ENCODE measurements at regions not wholly inside any gene's neighbourhood (a gene's known extent, or its start where the extent isn't known, plus 50 kb on each side); places are given as distances from the start of the nearest gene placed in this dataset.

DNA sequence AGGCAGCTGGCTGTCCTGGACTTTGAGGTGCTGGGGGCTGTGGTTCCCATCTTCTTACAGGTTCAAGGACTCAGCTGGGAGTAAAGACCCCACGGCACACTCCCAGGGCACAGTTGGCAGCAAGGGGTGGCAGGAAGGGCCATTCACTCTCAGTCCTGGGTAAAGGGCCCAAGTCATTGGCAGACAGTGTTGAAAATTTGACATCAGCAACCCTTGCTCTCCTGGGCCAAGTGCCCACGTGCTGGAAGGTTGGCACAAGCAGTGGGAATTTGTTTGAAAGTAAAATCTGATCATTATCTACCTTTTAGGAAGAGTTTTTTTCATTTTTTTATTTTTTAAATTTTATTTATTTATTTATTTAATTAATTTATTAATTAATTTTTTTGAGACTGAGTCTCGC, 241.6 kb upstream of the MKI67 start:
- Histone ChIP-seq H3K4me3 (no peak overlapping the region), H3K27ac (no peak overlapping the region), H3K27me3 (peaks cover 0 to 18% (median 0%) of the 10 kb centered on the region in 3 donors), H3K9me3 (no peaks in the 10 kb centered on the region), H3K4me1 (peaks cover 0 to 13% (median 0%) of the 10 kb centered on the region in 4 donors), H3K36me3 (no peaks in the 10 kb centered on the region)
- DNase-seq, result no peak
- TF ChIP-seq POLR2AphosphoS5 (IDR thresholded peaks at IDR 0.05), result no peak
- TF ChIP-seq CTCF (IDR thresholded peaks at IDR 0.05), result no peak
- no peak for TF ChIP-seq EP300 (IDR thresholded peaks at IDR 0.05)
- WGBS, 2 donors, result 61 to 78% methylated on average over 3 of the region's 3 CpGs
- intact Hi-C loops (cut with DNase I), result no loop called here

DNA sequence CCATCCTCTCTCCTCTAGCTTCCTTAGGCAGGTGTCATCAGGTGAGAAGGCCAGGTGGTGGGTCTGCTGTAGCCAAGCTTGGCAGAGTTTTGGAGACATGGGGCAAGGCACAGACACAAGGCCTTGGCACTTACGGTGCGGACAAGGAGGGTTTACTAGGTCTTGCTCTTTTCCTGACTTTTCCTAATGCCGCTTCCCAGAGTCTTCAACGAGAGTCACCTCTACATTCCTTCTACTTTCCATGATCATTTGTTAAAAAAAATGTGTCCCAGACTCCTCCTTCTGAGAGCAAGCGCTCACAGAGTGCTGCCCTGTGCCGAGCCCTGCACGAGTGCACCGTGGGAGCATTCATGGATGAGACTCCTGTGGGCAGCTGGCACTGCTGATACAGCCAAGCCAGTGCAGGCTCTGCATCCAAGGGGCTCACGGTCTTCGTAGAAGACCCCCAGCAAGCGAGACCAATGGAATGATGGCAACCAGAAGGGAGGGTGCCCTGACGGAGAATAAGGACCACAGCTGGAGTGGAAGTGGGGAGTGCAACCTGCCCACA, 243.0 kb upstream of the MKI67 start:
- intact Hi-C loops (cut with DNase I), result no loop called here
- Histone ChIP-seq H3K27me3 (peaks cover 0 to 18% (median 0%) of the 10 kb centered on the region in 3 donors), H3K9me3 (no peaks in the 10 kb centered on the region), H3K36me3 (no peaks in the 10 kb centered on the region), H3K27ac (no peak overlapping the region), H3K4me1 (peaks cover 0 to 13% (median 0%) of the 10 kb centered on the region in 4 donors), H3K4me3 (no peak overlapping the region)
- TF ChIP-seq POLR2A (IDR thresholded peaks at IDR 0.05) (no peak), EP300 (IDR thresholded peaks at IDR 0.05) (no peak), POLR2AphosphoS5 (IDR thresholded peaks at IDR 0.05) (no peak), CTCF (IDR thresholded peaks at IDR 0.05) (no peak)
- WGBS, 2 donors, result 87 to 92% methylated on average over 12 of the region's 12 CpGs
- no peak for DNase-seq

DNA sequence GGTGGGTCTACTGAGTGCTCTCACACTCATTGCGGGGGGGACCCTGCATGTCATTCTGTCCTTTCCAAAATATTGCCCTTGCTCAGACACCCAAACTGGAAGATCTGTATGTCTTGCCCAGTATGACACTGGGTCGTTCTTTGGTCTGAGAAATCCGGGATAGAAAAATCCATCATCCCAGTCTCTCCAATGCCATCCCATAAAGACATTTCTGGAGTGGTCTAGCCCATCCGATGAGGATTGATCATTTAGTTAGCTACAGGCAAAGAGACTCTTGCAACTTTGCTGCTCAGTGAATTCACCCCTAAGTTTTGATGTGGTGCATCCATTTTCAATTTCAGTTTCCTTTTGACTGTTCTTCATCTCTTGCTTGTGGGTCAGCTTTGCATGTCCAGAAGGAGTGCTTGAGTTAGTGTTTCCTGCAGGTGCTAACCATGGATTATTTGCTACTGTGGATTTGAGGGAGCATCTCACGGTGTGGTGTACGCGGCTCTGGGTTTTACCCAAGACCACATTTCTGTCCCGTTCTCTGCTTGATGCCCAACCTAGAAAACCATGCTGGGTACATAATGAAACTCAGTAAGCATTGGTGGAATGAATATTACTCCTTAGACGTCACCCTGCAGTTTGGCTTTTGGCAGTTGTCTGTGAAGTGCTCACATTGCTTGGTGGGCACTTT, 247.0 kb upstream of the MKI67 start:
- TF ChIP-seq EP300 (IDR thresholded peaks at IDR 0.05) (no peak), POLR2AphosphoS5 (IDR thresholded peaks at IDR 0.05) (no peak), CTCF (IDR thresholded peaks at IDR 0.05) (no peak), POLR2A (IDR thresholded peaks at IDR 0.05) (no peak)
- peaks cover 0 to 8% (median 0%) of the 10 kb centered on the region in 3 donors for H3K27me3 ChIP-seq
- 82 to 83% methylated on average over 9 of the region's 9 CpGs for WGBS, 2 donors
- no peaks in the 10 kb centered on the region for H3K9me3 ChIP-seq
- no peak overlapping the region for H3K27ac ChIP-seq
- H3K4me3 ChIP-seq, result no peak overlapping the region
- H3K36me3 ChIP-seq, result no peaks in the 10 kb centered on the region
- no peaks in the 10 kb centered on the region for H3K4me1 ChIP-seq
- no peak for DNase-seq
- intact Hi-C loops (cut with DNase I), result no loop called here

DNA sequence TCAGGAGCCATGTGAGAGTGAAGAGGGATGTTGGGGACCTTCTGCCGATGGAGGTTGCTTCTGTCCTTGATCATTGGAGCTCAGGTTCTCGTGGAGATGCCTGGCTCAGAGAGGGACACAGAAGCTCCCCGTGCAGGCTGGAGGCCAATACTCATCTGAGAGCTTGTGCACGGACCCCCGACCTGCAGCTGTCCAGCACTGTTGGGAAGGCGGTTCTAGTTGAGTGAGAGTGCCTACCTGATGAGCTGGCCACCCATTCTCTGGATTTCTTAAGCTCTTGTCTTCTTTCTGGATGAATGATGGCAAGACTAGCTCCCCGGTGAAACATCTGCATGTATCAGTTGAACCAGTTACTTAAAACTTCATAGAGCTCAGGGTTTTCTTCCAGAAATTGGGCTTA, 247.6 kb upstream of the MKI67 start:
- H3K36me3 ChIP-seq, result no peaks in the 10 kb centered on the region
- intact Hi-C loops (cut with DNase I), result no loop called here
- no peaks in the 10 kb centered on the region for H3K9me3 ChIP-seq
- H3K4me3 ChIP-seq, result no peak overlapping the region
- H3K4me1 ChIP-seq, result no peaks in the 10 kb centered on the region
- peaks cover 0 to 7% (median 0%) of the 10 kb centered on the region in 3 donors for H3K27me3 ChIP-seq
- TF ChIP-seq POLR2AphosphoS5 (IDR thresholded peaks at IDR 0.05) (no peak), CTCF (IDR thresholded peaks at IDR 0.05) (no peak)
- 76 to 87% methylated on average over 7 of the region's 7 CpGs for WGBS, 2 donors
- no peak for DNase-seq
- H3K27ac ChIP-seq, result no peak overlapping the region

GRCh38 chr10:128375171-128375570, 248.9 kb upstream of the MKI67 start:
- H3K27me3 ChIP-seq, result no peaks in the 10 kb centered on the region
- H3K4me1 ChIP-seq, result no peaks in the 10 kb centered on the region
- H3K36me3 ChIP-seq, result no peaks in the 10 kb centered on the region
- no peak overlapping the region for H3K27ac ChIP-seq
- TF ChIP-seq CTCF (IDR thresholded peaks at IDR 0.05) (no peak), EP300 (IDR thresholded peaks at IDR 0.05) (no peak)
- 67 to 77% methylated on average over 7 of the region's 7 CpGs for WGBS, 2 donors
- intact Hi-C loops (cut with DNase I), result no loop called here
- DNase-seq, result no peak
- no peak overlapping the region for H3K4me3 ChIP-seq
- no peaks in the 10 kb centered on the region for H3K9me3 ChIP-seq

Measured in sigmoid colon (tissue), 6 donors.